ENCODE measurements at regions not wholly inside any gene's neighbourhood (a gene's known extent, or its start where the extent isn't known, plus 50 kb on each side); places are given as distances from the start of the nearest gene placed in this dataset.

- intact Hi-C loops (cut with DNase I): no loop called here
- Histone ChIP-seq H3K27ac (no peak overlapping the region), H3K9me3 (no peaks in the 10 kb centered on the region), H3K36me3 (no peaks in the 10 kb centered on the region), H3K4me1 (no peaks in the 10 kb centered on the region), H3K27me3 (no peaks in the 10 kb centered on the region), H3K4me3 (replicated peaks in 1 of 3) (no peak overlapping the region)
- 50 to 55% methylated on average over 2 of the region's 2 CpGs for WGBS, 2 donors
- no peak for DNase-seq
- TF ChIP-seq CTCF (IDR thresholded peaks at IDR 0.05) (no peak), POLR2A (IDR thresholded peaks at IDR 0.05) (no peak)
Observed at GRCh38 chr4:136754810-136755530, 777.3 kb downstream of the PCDH18 start.

DNA sequence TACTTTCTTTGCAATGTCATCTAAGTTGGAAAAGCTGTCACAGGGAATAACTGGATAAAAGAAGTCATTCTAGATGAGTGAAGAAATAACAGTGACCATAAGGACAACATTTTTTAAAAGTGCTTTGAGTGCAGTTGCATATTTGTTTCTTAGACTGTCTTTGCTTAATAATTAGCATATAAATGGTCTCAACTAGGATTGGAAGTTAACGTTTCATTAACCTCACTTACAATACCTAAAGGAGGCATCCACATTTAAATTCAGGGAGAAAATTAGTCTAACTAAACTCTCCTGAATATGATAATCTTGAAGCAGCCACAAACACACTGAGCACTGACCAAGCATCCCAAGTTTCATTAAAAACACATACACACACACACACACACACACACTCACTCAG, 780.7 kb downstream of the PCDH18 start:
- H3K9me3 ChIP-seq: no peaks in the 10 kb centered on the region
- no peak overlapping the region for H3K27ac ChIP-seq
- no peaks in the 10 kb centered on the region for H3K4me1 ChIP-seq
- WGBS, 2 donors: 63 to 68% methylated on average over 1 of the region's 1 CpG
- intact Hi-C loops (cut with DNase I): no loop called here
- no peak for DNase-seq
- no peak for TF ChIP-seq POLR2A (IDR thresholded peaks at IDR 0.05)
- TF ChIP-seq CTCF (IDR thresholded peaks at IDR 0.05): no peak
- no peak overlapping the region for H3K4me3 ChIP-seq (replicated peaks in 1 of 3)
- no peaks in the 10 kb centered on the region for H3K36me3 ChIP-seq
- H3K27me3 ChIP-seq: no peaks in the 10 kb centered on the region

GRCh38 chr4:136750897-136751296, 781.4 kb downstream of the PCDH18 start:
- no peaks in the 10 kb centered on the region for H3K27me3 ChIP-seq
- no peaks in the 10 kb centered on the region for H3K4me1 ChIP-seq
- H3K27ac ChIP-seq: no peak overlapping the region
- intact Hi-C loops (cut with DNase I): no loop called here
- H3K36me3 ChIP-seq: no peaks in the 10 kb centered on the region
- TF ChIP-seq POLR2A (IDR thresholded peaks at IDR 0.05) (no peak), CTCF (IDR thresholded peaks at IDR 0.05) (no peak)
- no peak overlapping the region for H3K4me3 ChIP-seq (replicated peaks in 1 of 3)
- WGBS, 2 donors: 81 to 90% methylated on average over 3 of the region's 3 CpGs
- no peak for DNase-seq
- H3K9me3 ChIP-seq: no peaks in the 10 kb centered on the region

DNA sequence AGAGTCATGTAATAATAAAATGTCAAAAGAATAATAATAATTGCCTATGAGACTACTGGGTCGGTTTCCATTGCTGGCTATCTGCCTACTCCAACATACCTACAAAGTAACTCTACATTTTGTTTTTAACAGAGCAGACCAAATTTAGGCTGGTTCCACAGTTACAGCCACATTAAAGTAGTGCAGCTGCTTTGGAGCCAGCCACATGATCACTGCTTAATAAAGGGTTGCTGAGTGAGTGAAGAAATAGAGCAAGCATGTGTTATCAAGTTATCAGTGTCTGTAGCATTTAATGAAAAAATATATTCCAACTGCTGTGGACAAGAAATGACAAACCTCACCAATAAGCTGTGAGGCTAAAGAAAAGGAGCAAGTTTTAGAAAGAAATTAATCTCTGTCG, 782.3 kb downstream of the PCDH18 start:
- H3K4me3 ChIP-seq (replicated peaks in 1 of 3): no peak overlapping the region
- H3K27me3 ChIP-seq: no peaks in the 10 kb centered on the region
- no peak overlapping the region for H3K27ac ChIP-seq
- no peaks in the 10 kb centered on the region for H3K4me1 ChIP-seq
- H3K36me3 ChIP-seq: no peaks in the 10 kb centered on the region
- TF ChIP-seq CTCF (IDR thresholded peaks at IDR 0.05) (no peak), POLR2A (IDR thresholded peaks at IDR 0.05) (no peak)
- 78 to 83% methylated on average over 2 of the region's 2 CpGs for WGBS, 2 donors
- H3K9me3 ChIP-seq: no peaks in the 10 kb centered on the region
- DNase-seq: no peak
- intact Hi-C loops (cut with DNase I): no loop called here

DNA sequence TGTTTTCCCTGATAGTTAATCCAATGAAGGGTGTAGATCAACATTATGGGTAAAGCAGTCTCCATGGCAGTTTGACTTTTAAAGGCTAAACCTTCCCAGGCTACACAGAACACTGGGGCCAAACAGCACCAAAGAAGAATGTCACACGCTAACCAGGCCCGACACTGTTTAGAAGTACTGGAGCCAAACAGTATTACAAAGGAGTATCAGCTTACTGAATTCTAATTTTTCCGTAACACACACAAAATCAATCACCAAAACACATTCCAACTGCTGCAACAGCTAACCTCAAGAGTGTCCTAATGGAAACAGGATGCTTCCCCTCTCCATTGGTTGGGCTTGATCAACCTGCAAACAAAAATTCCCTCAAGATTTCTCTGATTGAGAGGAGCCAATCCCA, 783.5 kb downstream of the PCDH18 start:
- intact Hi-C loops (cut with DNase I): no loop called here

More for the DNA sequence above, 783.5 kb downstream of the PCDH18 start:
- no peaks in the 10 kb centered on the region for H3K4me1 ChIP-seq
- H3K4me3 ChIP-seq (replicated peaks in 1 of 3): no peak overlapping the region
- no peaks in the 10 kb centered on the region for H3K36me3 ChIP-seq
- DNase-seq: no peak
- H3K9me3 ChIP-seq: no peaks in the 10 kb centered on the region
- no peak overlapping the region for H3K27ac ChIP-seq
- TF ChIP-seq POLR2A (IDR thresholded peaks at IDR 0.05): no peak
- no peak for TF ChIP-seq CTCF (IDR thresholded peaks at IDR 0.05)
- H3K27me3 ChIP-seq: no peaks in the 10 kb centered on the region
- 80 to 85% methylated on average over 3 of the region's 3 CpGs for WGBS, 2 donors
